ENCODE measurements at regions not wholly inside any gene's neighbourhood (a gene's known extent, or its start where the extent isn't known, plus 50 kb on each side); places are given as distances from the start of the nearest gene placed in this dataset.

DNA sequence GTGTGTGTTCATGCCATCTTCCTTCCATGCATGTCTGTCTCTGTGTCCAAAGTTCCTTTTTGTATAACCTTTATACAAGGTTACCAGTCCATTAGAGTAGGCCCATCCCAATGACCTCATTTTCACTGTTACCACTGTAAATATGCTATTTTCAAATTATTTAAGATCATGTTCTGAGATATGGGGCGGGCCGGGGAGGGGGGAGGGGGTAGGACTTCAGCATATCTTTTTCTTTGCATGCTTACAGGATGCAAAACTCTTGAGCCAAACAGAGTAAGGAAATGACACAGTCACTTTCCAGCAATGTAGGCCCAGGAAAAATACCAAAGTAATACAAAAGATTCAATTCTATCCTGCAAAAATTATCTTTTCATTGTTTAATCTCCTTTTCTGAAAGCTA, 124.1 kb upstream of the HNRNPA3 start:
- DNase-seq = no peak

DNA sequence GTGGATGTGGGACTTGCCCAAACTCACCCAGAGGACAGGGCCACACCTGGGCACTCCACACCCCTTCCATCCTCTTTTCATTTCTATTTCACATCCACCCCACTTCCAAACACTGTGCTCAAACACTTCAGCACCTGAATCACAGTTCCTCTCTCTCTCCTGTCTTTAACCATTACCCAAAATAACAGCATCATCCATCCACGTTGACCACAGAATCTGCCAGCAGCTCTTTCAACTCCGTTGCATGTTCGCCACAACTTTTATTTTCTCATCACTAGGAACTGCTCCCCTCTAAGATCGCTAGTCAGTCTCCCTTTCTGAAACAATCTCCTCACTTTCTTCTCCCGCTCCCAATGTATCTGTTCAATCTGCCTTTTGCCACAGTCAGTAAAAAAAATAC, 121.6 kb upstream of the HNRNPA3 start:
- DNase-seq = no peak

DNA sequence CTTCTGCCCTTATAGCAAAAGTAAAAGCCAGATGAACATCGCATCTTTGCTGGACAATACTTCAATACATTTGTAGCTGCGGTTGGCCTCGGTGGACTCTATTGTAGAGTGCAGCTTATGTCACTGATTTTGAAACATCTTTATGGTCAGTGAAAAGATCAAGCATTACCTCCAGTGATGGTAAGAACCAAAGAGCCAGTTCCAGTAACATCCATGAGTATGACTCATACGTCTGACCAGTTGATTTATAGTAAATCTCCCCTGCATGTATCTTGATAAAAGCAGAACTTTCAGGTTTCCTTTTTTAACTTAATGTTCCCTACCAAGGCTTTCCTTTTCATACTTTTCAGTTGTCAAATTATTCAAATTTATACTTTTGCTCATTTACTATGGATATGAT, 119.2 kb upstream of the HNRNPA3 start:
- DNase-seq = no peak

DNA sequence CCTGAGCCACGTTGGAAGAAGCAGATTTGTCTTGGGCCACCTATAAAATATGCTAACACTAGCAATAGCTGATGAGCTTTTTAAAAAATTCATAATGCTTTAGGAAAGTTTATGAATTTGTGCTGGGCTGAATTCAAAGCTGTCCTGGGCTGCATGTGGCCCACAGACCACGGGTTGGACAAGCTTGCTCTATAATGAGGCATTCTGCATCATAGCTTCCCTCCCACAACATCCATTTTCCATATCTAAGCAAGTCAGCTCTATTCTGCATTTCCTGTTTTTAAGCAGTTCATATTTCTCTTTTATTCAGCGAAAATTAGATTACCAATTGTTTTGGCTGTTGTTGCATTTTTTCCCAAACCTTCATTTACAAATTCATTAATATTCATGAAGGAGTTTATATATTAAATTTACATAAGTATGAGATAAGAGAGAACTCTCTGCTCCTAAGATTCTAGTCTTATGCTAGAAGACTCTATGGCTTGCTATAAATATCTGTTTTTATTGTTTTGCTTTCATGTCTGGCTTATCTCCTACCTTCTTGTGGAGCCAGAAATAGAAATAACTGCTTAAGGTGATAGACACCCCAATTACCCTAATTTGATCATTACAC, 114.5 kb upstream of the HNRNPA3 start:
- no peak for DNase-seq

DNA sequence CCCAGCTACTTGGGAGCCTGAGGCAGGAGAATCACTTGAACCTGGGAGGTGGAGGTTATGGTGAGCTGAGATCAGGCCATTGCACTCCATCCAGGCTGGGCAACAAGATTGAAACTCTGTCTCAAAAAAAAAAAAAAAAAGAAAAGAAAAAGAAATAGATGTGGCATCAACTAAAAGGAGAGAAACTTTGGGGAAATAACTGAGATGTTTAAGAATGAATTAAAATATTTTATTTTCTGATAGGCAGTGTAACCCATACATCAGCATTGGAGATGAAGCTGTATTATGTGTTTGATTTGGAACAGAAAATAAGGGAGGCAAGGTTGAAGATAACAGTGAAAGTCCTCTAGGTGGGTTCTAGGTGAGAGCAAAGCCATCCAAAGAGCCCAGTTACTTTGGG, 110.7 kb upstream of the HNRNPA3 start:
- no peak for DNase-seq

DNA sequence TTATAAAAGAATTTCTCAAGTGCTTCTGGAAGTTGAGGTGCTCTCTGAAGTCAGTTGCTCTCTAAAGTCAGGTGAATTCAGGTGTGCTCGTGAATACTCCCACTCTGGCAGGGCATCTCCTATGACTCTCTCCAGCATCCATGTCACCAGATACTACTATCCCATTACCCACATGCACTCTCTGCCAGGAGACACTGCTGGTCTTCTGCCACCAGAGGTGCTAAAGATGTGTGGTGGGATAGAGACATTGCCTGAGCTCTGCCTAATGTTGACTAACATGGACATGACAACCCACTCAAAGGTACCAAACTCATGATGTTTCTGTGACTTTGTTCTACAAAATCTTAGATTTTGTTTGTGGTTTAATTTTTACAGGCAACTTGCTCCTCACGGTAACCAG, 106.4 kb upstream of the HNRNPA3 start:
- no peak for DNase-seq

DNA sequence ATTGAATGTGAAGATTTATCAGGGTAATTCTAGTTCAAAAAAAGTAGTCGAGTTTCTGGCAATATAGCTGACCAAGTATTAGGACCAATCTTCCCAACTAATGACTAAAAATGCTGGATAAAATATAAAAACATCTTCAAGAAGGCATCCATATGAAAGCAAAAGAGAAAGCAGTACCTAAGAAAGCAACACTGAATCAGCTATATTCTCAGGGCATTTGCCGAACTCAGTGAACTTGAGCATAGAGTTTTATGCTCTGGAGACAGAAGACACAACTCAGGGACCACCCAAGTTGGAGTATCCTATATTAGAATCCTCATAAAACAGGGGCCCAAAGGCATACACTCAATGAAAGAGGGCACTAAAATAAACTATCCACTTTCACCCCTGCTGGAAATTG, 103.7 kb upstream of the HNRNPA3 start:
- DNase-seq = no peak

DNA sequence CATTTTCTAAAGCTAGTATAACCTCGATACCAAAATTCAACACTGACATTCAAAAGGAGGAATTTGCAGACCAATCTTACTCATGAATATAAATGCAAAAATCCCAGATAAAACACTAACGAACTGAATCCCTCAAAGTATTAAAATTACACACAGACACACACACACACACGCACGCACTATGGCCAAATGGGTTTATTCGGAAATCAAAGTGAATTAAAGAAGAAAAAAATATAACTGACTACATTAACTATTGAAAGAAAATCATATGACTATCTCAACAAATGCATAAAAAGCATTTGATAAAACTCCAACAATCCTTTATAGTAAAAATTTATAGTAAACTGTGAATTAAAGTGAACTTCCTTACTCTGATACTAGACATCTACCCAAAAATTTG, 97.9 kb upstream of the HNRNPA3 start:
- DNase-seq = no peak

DNA sequence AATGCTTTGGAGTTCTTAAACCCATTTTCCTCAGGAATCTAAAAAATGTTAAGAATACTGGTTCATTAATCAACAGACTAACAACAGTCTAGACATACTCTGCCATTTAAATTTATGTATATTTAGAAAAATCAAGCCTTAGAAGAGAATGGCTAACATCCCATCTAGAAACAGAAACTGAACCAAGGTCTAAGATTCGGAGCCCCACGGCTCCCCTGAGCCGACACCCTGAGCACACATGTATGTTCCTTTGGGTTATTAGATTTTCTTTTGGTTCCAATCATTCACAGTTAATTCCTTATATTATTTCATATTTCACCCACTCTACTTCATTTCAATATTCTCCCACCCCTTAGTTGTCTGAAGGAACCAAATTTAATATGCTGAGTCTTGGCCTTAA, 94.8 kb upstream of the HNRNPA3 start:
- DNase-seq = no peak

DNA sequence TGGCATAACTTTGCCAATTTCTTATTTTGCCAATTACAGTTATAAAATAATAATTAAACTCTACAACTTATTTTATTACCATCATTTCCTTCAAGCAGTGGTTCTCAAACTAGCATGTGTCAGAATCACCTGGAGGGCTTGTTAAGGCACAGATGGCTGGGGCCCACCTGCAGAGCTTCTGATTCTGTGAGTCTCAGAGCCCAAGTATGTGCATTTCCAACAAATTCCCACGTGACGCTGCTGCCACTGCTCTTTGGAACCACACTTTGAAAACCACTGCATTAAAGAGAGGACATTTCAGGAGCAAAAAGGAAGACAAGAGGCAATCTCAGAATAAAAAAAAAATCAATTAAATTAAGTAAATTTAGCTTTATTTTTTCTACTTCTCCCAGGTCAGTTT, 94.0 kb upstream of the HNRNPA3 start:
- no peak for DNase-seq

DNA sequence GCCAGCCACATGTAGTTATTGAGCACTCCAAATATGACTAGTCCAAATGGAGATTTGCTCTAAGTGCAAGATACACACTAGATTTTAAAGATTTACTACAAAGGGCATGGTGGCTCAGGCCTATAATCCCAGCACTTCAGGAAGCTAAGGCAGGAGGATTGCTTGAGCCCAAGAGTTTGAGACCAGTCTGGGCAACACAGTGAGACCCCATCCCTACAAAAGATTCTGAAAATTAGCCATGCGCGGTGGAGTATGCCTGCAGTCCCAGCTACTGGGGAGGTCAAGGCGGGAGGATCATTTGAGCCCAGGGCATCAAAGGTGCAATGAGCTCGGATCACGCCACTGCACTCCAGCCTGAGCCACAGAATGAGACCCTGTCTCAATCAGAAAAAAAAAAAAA, 93.5 kb upstream of the HNRNPA3 start:
- DNase-seq = no peak

DNA sequence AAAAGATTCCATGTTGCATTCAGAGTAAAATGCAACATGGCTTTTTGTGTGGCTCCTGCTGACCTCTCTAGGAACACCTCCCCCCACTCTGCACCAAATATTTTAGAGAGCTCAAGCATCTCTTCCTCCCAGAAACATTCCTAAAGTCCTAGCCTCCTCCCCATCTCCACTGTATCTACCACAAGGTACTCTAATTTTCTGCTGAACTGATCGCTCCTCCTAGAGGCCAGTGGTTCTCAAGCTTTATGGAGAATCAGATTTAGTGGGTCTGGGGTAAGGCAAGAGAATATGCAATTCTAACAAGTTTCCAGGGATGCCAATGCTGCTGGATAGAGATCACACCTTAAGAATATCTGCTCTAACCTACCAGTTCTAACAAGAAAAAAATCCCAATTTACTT, 89.5 kb upstream of the HNRNPA3 start:
- no peak for DNase-seq

DNA sequence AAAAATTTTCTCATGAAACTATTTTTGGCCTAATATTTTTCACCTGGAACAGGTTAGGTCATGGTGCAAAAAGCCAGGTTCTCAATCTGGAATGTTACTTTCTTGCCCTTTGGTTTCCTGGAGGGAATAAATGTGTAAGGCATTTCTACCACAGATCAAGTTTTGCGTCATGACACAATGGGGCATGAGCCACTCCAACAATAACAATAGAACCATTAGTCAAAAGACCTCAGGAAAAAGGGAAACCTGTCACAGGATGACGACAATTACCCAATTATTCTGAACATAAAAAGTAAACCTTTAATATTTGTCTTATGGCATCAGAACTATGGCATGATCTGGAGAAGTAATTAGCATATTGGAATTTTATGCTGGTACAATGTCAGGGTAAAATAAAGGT, 88.2 kb upstream of the HNRNPA3 start:
- no peak for DNase-seq

DNA sequence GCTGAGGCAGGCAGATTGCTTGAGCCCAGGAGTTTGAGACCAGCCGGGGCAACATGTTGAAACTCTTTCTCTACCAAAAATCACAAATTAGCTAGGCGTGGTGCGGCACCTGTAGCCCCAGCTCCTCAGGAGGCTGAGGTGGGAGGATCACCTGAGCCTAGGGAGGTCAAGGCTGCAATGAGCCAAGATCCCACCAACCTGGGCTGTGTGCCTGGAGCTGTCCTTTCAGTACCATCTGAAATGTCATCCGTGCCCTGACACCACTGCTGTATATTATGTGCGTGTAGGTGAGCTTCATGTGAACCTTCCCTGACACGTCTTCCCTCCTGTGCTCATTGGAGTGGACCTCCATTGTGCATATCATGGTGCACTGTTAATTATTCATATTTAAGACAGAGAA, 84.8 kb upstream of the HNRNPA3 start:
- DNase-seq = no peak

DNA sequence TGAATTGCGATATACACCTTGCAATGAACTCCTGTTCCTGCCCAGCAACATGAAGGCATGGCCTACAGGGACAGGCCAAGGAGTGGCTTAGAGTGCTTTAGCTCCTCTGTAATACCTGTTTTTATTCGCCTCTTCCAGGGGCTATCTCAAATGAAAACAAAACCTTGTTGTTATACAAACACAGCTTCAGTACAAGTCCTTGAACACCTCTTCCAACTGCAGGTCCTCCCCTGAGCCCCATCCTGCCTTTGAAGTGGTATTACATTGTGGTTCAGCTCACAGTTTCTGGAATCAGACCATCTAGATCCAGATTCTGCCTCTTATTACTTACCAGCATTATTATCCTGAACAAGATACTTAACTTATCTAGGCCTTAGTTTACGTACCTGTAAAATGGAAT, 83.0 kb upstream of the HNRNPA3 start:
- DNase-seq = no peak

DNA sequence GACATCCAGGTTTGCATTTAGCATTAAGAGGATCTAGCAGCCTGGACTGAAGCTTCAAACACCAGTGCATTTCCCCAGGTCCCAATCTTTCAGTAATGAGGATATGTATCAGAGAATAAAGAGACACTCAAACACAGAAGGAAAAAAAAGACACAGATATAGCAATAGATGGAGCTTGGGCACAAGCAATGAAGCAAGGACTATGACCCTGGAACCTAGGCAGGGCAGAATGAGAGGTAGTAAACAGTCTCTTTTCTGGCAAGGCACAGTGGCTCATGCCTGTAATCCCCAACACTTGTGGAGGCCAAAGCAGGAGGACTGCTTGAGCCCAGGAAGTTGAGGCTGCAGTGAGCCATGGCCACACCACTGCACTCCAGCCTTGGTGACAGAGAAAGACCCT, 80.7 kb upstream of the HNRNPA3 start:
- DNase-seq = no peak

DNA sequence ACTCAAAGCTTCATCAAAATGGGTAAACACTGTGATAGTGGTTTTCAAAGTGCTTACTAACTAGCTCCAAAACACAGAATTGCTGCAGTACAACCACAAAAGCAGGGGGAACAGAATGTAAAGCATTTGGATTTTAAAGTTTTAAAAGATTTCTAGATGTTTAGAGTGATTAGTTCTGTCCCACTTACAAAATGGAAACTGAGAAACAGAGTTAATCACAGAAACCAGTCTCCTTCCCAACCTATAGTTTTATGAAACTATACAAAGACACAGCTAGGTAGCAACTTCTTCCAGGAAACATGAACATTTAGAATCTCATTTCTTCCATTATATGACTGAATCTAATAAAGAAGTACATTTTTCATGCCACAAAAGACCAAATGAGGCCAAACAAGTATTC, 73.8 kb upstream of the HNRNPA3 start:
- DNase-seq = no peak

DNA sequence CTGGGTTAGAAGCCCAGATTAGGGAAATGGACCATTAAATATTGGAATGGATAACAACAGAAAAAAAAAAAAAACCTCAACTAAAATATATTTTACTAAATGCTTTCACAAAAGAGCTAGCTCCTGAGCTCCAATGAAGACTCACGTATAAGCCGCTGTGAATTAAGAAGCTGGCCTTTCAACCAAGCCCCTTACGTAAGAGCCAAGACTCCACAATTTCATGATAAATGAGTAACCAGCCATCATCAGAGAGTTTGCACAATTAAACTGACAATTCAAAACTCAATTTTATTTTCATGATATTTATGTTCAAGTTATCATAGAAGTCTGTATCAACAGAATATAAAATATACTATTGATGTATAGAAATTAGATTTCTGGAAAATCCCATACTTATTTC, 70.7 kb upstream of the HNRNPA3 start:
- DNase-seq = no peak

DNA sequence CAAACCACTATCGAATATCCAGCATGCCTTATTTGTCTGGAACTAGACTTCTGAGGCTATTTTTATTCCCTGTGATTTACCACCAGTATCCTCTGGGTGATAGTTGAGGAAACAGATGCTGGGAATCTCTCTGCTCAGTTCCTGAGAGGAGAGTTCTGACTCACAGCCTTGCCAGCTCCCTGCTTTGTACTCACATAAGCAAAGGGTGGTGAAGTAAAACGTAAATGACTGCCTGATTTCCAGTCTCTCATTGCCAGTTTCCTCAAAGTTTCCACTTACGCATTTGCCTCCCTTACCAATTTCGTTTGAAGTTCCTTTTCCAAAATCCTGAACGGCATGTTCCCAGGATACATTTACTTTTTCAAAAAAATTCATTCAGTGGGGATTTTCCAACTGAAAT, 69.2 kb upstream of the HNRNPA3 start:
- no peak for DNase-seq

DNA sequence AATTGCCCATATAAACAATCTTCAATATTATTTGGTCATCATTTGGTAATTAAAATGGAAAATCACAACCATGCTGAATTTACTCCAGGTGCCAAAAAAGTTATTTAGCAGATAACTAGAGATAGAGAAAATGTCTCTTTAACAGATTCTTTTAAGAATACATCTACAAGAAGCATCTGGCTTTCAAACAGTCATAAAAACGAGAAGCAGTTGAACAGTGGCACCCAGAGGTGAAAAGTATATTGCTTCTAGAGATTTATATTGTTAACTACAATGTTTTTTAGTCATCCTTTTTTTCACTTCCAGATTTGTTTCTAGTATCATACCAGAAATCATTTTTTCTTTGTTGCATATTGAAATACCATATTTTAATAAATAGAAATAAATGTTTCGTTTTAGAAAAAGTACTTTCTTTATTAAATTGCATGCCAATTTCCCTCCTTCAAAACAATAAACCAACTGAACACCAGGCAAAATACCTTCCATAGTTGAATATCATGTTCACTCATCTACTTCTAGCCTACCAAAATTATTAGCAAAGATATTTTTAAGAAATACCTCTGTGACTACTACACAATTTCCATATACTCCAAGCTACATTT, 65.4 kb upstream of the HNRNPA3 start:
- DNase-seq = no peak

DNA sequence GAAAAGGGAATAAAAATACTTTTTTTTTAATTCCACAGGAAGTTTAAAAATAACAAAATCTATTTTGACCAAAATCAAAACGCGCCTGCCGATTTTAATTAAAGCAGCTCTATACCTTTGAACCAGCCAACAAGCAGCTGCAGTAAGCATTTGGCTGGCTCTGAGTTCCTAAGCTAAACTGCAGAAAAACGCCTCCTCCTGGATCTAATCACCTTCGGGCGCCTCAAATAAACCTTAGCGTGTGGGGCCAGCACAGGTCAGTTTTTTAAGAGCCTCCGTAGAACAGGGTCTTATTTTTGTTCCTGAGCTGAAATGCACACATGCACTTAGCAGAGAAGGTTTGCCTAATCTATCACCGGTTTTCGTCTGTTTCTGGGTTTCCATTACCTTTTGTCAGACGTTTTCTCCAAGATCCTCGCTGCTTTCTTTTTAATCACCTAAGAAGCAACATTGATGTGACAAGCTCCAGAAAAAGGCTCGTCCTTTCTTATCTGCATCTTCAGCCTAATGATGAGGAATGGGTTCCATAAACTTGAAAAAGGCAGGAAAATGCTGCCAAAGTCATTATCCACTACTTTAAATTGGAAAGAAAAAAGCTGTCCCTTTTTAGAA, 64.7 kb upstream of the HNRNPA3 start:
- DNase-seq = no peak

DNA sequence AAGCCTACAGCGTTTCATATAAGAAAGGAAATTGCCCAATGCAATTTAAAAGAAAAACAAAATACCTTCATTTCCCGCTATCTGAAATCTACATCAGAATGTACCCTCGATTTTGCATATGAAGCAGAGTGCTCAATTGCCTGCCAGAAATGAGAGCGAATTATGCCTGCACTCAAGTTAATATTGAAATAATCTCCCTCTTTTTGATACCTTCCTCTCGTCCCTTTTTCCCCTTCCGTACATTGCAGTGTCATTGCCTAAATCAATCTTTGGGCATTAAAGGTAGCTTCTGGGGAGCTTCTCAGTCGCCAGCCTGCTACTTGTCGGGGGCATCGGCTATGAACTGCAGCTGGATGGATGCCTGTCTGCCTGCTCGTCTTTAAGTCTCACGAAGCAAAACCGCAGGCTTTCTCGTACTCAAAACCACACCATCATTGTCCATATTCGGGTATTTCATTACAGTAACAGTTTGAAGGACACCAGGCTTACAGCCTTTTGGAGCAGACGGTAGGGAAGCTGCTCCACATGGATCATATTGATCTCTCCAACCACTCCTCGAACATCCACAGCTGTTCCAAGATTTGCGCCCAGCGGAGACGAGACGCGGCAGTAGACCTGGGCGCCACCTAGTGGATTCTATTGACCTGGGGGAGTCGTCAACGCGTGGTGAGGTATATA, 64.0 kb upstream of the HNRNPA3 start:
- DNase-seq = peak; percentile 56

DNA sequence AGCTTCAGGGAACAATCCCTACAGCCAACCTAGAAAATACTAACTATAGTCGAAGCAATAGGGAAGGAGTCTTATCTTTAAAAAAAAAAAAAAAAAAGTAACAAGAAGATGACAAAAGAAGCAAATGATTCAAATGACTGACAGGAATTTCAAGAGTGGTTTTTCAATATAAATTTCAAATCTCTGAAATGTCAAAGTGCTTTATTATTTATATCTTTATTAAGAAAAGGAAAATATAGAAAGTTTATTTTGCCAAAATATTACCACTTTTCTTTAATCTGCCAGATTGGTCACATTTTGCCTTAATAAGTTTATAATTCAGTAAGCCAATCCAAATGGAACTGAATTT, 63.5 kb upstream of the HNRNPA3 start:
- DNase-seq = no peak

DNA sequence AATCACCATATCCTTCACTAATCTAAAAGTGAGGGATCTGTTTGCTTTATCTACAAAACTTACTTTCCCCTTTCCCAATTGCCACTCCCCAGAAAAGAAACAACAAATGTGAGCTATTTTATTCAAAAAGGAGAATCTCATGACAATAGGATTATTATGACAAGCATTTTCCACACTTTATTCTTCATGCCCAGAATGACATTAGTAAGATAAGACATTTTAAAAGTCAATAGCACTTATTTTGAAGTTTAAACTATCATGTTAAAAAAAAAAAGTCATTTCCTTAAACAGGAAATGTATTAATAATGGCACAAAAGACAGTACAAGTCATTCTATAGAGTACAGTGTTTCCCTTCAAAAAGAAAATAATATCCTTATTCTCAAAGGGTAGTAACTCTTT, 58.8 kb upstream of the HNRNPA3 start:
- DNase-seq = no peak

DNA sequence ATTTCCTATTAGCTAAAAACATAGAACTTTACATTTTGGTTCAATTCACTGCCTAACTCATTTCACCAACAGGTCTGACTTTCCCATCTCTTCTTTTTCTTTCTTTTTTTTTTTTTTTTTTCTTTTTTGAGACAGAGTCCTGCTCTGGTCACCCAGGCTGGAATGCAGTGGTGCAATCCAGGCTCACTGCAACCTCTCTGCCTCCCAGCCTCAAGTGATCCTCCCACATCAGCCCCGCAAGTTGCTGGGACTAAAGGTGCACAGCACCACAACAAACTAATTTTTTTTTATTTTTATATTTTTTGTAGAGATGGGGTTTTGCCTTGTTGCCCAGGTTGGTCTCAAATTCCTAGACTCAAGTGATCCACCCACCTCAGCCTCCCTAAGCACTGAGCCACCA, 57.8 kb upstream of the HNRNPA3 start:
- DNase-seq = no peak
